ENCODE measurements at regions not wholly inside any gene's neighbourhood (a gene's known extent, or its start where the extent isn't known, plus 50 kb on each side); places are given as distances from the start of the nearest gene placed in this dataset.

DNA sequence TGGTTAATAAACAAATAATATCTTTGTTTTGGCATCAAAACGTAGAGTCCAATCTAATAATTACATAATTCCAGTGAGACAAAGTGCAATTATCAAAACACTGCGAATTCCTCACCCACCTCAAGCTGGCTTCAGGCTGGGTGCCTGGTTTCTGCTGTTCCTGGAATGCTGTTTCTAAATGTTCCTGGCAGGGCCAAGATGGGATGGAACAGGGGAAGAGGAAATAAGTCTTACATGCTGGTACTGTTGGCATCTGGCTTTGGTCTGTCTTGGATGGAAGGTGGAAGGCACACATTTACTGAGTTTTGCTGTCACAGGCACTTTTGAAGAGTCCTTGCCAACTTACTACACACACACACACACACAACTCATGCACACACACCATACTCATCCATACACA is 101.9 kb upstream of the SLCO3A1 start:
- Histone ChIP-seq H3K27me3 (ENCODE audit: control insufficient read depth in 4 of 4, insufficient read depth in 4 of 4, low read length in 3 of 4) (peaks cover 0 to 3% (median 0%) of the 10 kb centered on the region in 4 donors), H3K4me1 (ENCODE audit: control insufficient read depth in 4 of 4, insufficient read depth in 4 of 4, low read length in 3 of 4) (no peaks in the 10 kb centered on the region), H3K9ac (ENCODE audit: low read depth in 1 of 2, low read length in 2 of 2) (no peak overlapping the region), H3K4me3 (ENCODE audit: low read depth in 1 of 3, low read length in 3 of 3) (no peak overlapping the region), H3K36me3 (ENCODE audit: control insufficient read depth in 4 of 4, insufficient read depth in 3 of 4, low read depth in 1 of 4, low read length in 3 of 4) (no peaks in the 10 kb centered on the region), H3K27ac (ENCODE audit: low read depth in 1 of 2, low read length in 2 of 2) (no peak overlapping the region), H3K9me3 (ENCODE audit: control insufficient read depth in 4 of 4, low read length in 3 of 4) (no peaks in the 10 kb centered on the region)
- DNase-seq (ENCODE audit: low spot score) = no peak
- 62% methylated on average over 2 of the region's 2 CpGs for WGBS
- TF ChIP-seq FOXA1 (IDR thresholded peaks at IDR 0.05) (no peak), JUND (IDR thresholded peaks at IDR 0.05) (no peak), RAD21 (IDR thresholded peaks at IDR 0.05) (no peak), EGR1 (IDR thresholded peaks at IDR 0.05; ENCODE audit: low read depth in 2 of 2) (no peak), FOXA2 (IDR thresholded peaks at IDR 0.05) (no peak), SP1 (IDR thresholded peaks at IDR 0.05) (no peak), YY1 (IDR thresholded peaks at IDR 0.05) (no peak)
- TF ChIP-seq, protein P1, sequence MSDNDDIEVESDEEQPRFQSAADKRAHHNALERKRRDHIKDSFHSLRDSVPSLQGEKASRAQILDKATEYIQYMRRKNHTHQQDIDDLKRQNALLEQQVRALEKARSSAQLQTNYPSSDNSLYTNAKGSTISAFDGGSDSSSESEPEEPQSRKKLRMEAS (IDR thresholded peaks at IDR 0.05) = no peak

DNA sequence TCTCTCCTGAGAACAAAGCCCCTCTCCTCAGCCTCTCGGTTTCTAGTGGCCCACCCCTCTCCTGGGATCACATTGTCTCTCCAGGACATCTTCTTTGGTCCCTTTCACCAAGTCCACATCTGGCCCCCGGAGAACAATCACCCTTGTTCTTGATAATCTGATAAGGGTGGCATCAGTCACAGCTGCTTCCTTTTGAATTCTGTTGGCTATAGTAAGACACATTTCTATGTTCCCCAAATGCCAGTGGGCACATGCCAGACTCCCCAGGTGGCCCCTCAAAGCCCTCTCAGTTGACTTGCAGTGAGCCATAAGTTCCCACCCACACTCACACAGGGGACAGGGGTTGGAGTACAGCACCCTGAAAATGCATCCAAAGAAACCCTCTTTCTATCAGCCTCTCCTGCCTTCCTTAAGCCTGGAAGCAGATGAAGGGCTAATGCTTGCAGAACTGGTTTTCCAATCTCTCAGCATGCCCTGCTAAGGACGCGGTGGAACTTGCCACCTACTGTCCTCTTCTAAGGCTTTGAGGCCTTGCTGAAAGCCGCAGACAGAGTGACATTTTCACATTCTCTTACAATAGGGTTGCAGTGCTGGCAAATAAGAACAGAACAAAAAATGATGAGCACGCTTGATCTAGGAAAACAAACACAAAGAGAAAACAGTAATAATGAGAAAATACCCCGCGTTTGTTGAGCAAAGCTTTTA is 101.3 kb upstream of the SLCO3A1 start:
- Histone ChIP-seq H3K9ac (ENCODE audit: low read depth in 1 of 2, low read length in 2 of 2) (no peak overlapping the region), H3K36me3 (ENCODE audit: control insufficient read depth in 4 of 4, insufficient read depth in 3 of 4, low read depth in 1 of 4, low read length in 3 of 4) (no peaks in the 10 kb centered on the region), H3K4me3 (ENCODE audit: low read depth in 1 of 3, low read length in 3 of 3) (no peak overlapping the region), H3K4me1 (ENCODE audit: control insufficient read depth in 4 of 4, insufficient read depth in 4 of 4, low read length in 3 of 4) (no peaks in the 10 kb centered on the region), H3K27ac (ENCODE audit: low read depth in 1 of 2, low read length in 2 of 2) (no peak overlapping the region), H3K9me3 (ENCODE audit: control insufficient read depth in 4 of 4, low read length in 3 of 4) (no peaks in the 10 kb centered on the region), H3K27me3 (ENCODE audit: control insufficient read depth in 4 of 4, insufficient read depth in 4 of 4, low read length in 3 of 4) (peaks cover 0 to 3% (median 0%) of the 10 kb centered on the region in 4 donors)
- TF ChIP-seq, protein P2, sequence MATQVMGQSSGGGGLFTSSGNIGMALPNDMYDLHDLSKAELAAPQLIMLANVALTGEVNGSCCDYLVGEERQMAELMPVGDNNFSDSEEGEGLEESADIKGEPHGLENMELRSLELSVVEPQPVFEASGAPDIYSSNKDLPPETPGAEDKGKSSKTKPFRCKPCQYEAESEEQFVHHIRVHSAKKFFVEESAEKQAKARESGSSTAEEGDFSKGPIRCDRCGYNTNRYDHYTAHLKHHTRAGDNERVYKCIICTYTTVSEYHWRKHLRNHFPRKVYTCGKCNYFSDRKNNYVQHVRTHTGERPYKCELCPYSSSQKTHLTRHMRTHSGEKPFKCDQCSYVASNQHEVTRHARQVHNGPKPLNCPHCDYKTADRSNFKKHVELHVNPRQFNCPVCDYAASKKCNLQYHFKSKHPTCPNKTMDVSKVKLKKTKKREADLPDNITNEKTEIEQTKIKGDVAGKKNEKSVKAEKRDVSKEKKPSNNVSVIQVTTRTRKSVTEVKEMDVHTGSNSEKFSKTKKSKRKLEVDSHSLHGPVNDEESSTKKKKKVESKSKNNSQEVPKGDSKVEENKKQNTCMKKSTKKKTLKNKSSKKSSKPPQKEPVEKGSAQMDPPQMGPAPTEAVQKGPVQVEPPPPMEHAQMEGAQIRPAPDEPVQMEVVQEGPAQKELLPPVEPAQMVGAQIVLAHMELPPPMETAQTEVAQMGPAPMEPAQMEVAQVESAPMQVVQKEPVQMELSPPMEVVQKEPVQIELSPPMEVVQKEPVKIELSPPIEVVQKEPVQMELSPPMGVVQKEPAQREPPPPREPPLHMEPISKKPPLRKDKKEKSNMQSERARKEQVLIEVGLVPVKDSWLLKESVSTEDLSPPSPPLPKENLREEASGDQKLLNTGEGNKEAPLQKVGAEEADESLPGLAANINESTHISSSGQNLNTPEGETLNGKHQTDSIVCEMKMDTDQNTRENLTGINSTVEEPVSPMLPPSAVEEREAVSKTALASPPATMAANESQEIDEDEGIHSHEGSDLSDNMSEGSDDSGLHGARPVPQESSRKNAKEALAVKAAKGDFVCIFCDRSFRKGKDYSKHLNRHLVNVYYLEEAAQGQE (IDR thresholded peaks at IDR 0.05) = no peak
- TF ChIP-seq, protein P3, sequence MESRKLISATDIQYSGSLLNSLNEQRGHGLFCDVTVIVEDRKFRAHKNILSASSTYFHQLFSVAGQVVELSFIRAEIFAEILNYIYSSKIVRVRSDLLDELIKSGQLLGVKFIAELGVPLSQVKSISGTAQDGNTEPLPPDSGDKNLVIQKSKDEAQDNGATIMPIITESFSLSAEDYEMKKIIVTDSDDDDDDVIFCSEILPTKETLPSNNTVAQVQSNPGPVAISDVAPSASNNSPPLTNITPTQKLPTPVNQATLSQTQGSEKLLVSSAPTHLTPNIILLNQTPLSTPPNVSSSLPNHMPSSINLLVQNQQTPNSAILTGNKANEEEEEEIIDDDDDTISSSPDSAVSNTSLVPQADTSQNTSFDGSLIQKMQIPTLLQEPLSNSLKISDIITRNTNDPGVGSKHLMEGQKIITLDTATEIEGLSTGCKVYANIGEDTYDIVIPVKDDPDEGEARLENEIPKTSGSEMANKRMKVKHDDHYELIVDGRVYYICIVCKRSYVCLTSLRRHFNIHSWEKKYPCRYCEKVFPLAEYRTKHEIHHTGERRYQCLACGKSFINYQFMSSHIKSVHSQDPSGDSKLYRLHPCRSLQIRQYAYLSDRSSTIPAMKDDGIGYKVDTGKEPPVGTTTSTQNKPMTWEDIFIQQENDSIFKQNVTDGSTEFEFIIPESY (IDR thresholded peaks at IDR 0.05) = no peak
- DNase-seq (ENCODE audit: low spot score) = no peak
- WGBS = 63% methylated on average over 8 of the region's 8 CpGs

DNA sequence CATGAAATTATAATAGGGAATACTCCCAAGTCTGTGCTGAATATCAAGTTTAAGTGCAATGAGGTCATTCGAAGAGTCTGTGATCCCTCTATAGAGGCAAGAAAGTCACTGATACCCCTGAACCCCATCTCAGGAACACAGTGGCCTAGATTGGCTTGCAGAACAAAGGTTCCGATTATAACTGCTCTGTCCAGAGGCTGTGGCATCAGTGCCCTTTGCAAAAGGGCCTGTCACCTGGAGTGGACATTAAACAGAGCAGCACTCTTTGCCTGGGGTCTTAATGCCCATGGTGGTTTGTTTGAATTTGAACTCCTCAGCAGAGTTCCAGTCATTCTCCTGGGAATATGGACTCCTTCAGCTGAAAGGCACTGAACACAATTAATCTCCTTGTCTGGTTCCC is 93.9 kb upstream of the SLCO3A1 start:
- H3K9me3 ChIP-seq (ENCODE audit: control insufficient read depth in 4 of 4, low read length in 3 of 4) = no peaks in the 10 kb centered on the region
- WGBS = 82% methylated on average over 2 of the region's 2 CpGs
- H3K27me3 ChIP-seq (ENCODE audit: control insufficient read depth in 4 of 4, insufficient read depth in 4 of 4, low read length in 3 of 4) = peaks cover 0 to 6% (median 0%) of the 10 kb centered on the region in 4 donors
- H3K9ac ChIP-seq (ENCODE audit: low read depth in 1 of 2, low read length in 2 of 2) = no peak overlapping the region
- no peaks in the 10 kb centered on the region for H3K4me1 ChIP-seq (ENCODE audit: control insufficient read depth in 4 of 4, insufficient read depth in 4 of 4, low read length in 3 of 4)
- no peak for DNase-seq (ENCODE audit: low spot score)
- TF ChIP-seq RAD21 (IDR thresholded peaks at IDR 0.05) (no peak), RXRA (IDR thresholded peaks at IDR 0.05) (no peak), GABPA (IDR thresholded peaks at IDR 0.05 in 1 of 2, conservative IDR thresholded peaks at IDR 0.05 in 1 of 2) (no peak), HNF4A (conservative IDR thresholded peaks at IDR 0.05) (no peak)
- no peak overlapping the region for H3K4me3 ChIP-seq (ENCODE audit: low read depth in 1 of 3, low read length in 3 of 3)
- no peaks in the 10 kb centered on the region for H3K36me3 ChIP-seq (ENCODE audit: control insufficient read depth in 4 of 4, insufficient read depth in 3 of 4, low read depth in 1 of 4, low read length in 3 of 4)
- H3K27ac ChIP-seq (ENCODE audit: low read depth in 1 of 2, low read length in 2 of 2) = no peak overlapping the region
